H1 (cell line): ENCODE measurements at regions not wholly inside any gene's neighbourhood (a gene's known extent, or its start where the extent isn't known, plus 50 kb on each side); places are given as distances from the start of the nearest gene placed in this dataset.

Experiments
- BCL11A ChIP-seq, 2 experiments: IDR thresholded peaks; one replicate each; pipeline ENCODE4 v1.6.1; 2011; ENCODE audit warnings: low read depth in 2 of 2, low read length in 2 of 2, mild to moderate bottlenecking in 2 of 2
- CHD1 ChIP-seq: IDR thresholded peaks from 2 replicates; pipeline ENCODE4 v1.6.1; 2012; ENCODE audit warnings: low read depth, low read length, improper control_type of control experiment
- SIX5 ChIP-seq: IDR thresholded peaks from 2 replicates; pipeline ENCODE4 v1.6.1; 2011; ENCODE audit warnings: mild to moderate bottlenecking, low read depth, low read length
- TF ChIP-seq, protein P1 (sequence below): fragments of 300-600 bp; sonication (generic); IDR thresholded peaks from 2 replicates; pipeline ENCODE4 v1.7.1; 2012; ENCODE audit warnings: low read length, moderate library complexity, mild to moderate bottlenecking, inconsistent platforms; ENCODE audit not compliant: insufficient replicate concordance

DNA sequence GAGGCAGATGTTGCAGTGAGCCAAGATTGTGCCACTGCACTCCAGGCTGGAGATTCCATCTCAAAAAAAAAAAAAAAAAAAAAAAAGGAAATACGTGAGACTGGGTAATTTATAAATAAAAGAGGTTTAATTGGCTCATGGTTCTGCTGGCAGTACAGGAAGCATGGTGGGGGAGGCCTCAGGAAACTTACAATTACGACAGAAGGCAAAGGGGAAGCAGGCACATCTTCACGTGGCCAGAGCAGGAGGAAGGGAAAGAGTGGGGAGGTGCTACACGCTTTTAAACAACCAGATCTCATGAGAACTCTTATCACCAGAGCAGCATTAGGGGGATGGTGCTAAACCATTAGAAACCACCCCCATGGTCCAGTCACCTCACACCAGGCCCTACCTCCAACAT, 138.2 kb upstream of the IL12A start (continued):
- TF ChIP-seq, protein P1, sequence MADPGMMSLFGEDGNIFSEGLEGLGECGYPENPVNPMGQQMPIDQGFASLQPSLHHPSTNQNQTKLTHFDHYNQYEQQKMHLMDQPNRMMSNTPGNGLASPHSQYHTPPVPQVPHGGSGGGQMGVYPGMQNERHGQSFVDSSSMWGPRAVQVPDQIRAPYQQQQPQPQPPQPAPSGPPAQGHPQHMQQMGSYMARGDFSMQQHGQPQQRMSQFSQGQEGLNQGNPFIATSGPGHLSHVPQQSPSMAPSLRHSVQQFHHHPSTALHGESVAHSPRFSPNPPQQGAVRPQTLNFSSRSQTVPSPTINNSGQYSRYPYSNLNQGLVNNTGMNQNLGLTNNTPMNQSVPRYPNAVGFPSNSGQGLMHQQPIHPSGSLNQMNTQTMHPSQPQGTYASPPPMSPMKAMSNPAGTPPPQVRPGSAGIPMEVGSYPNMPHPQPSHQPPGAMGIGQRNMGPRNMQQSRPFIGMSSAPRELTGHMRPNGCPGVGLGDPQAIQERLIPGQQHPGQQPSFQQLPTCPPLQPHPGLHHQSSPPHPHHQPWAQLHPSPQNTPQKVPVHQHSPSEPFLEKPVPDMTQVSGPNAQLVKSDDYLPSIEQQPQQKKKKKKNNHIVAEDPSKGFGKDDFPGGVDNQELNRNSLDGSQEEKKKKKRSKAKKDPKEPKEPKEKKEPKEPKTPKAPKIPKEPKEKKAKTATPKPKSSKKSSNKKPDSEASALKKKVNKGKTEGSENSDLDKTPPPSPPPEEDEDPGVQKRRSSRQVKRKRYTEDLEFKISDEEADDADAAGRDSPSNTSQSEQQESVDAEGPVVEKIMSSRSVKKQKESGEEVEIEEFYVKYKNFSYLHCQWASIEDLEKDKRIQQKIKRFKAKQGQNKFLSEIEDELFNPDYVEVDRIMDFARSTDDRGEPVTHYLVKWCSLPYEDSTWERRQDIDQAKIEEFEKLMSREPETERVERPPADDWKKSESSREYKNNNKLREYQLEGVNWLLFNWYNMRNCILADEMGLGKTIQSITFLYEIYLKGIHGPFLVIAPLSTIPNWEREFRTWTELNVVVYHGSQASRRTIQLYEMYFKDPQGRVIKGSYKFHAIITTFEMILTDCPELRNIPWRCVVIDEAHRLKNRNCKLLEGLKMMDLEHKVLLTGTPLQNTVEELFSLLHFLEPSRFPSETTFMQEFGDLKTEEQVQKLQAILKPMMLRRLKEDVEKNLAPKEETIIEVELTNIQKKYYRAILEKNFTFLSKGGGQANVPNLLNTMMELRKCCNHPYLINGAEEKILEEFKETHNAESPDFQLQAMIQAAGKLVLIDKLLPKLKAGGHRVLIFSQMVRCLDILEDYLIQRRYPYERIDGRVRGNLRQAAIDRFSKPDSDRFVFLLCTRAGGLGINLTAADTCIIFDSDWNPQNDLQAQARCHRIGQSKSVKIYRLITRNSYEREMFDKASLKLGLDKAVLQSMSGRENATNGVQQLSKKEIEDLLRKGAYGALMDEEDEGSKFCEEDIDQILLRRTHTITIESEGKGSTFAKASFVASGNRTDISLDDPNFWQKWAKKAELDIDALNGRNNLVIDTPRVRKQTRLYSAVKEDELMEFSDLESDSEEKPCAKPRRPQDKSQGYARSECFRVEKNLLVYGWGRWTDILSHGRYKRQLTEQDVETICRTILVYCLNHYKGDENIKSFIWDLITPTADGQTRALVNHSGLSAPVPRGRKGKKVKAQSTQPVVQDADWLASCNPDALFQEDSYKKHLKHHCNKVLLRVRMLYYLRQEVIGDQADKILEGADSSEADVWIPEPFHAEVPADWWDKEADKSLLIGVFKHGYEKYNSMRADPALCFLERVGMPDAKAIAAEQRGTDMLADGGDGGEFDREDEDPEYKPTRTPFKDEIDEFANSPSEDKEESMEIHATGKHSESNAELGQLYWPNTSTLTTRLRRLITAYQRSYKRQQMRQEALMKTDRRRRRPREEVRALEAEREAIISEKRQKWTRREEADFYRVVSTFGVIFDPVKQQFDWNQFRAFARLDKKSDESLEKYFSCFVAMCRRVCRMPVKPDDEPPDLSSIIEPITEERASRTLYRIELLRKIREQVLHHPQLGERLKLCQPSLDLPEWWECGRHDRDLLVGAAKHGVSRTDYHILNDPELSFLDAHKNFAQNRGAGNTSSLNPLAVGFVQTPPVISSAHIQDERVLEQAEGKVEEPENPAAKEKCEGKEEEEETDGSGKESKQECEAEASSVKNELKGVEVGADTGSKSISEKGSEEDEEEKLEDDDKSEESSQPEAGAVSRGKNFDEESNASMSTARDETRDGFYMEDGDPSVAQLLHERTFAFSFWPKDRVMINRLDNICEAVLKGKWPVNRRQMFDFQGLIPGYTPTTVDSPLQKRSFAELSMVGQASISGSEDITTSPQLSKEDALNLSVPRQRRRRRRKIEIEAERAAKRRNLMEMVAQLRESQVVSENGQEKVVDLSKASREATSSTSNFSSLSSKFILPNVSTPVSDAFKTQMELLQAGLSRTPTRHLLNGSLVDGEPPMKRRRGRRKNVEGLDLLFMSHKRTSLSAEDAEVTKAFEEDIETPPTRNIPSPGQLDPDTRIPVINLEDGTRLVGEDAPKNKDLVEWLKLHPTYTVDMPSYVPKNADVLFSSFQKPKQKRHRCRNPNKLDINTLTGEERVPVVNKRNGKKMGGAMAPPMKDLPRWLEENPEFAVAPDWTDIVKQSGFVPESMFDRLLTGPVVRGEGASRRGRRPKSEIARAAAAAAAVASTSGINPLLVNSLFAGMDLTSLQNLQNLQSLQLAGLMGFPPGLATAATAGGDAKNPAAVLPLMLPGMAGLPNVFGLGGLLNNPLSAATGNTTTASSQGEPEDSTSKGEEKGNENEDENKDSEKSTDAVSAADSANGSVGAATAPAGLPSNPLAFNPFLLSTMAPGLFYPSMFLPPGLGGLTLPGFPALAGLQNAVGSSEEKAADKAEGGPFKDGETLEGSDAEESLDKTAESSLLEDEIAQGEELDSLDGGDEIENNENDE, result no peak
- TF ChIP-seq BCL11A (IDR thresholded peaks at IDR 0.05; ENCODE audit: low read depth in 2 of 2, low read length in 2 of 2) (no peak), CHD1 (no peak), SIX5 (no peak)
